Neutrophil (primary cell): ENCODE measurements at regions not wholly inside any gene's neighbourhood (a gene's known extent, or its start where the extent isn't known, plus 50 kb on each side); places are given as distances from the start of the nearest gene placed in this dataset.

Experiments
- H3K27ac ChIP-seq: fragments of 200-600 bp; sonication (generic); 2 replicates; pipeline ENCODE4 v1.5.1; 2016; ENCODE audit warnings: mild to moderate bottlenecking, moderate library complexity
- H3K27me3 ChIP-seq: fragments of 200-600 bp; sonication (generic); 2 replicates; pipeline ENCODE4 v1.6.0; 2016; ENCODE audit warnings: mild to moderate bottlenecking
- H3K36me3 ChIP-seq: fragments of 200-600 bp; sonication (generic); 2 replicates; pipeline ENCODE4 v1.5.1; 2017
- H3K4me1 ChIP-seq, 2 experiments: fragments of 200-600 bp in 1 of 2; sonication (generic) in 1 of 2; 1 replicate in 1 of 2; 2 replicates in 1 of 2; pipeline versions ENCODE4 v1.5.1 to v1.6.1; 2013 to 2016; ENCODE audit warnings: low read depth in 1 of 2, low read length in 1 of 2, mild to moderate bottlenecking in 1 of 2, moderate library complexity in 1 of 2; ENCODE audit not compliant: control insufficient read depth in 1 of 2, insufficient read depth in 1 of 2
- H3K4me3 ChIP-seq, 2 experiments: fragments of 200-600 bp in 1 of 2; sonication (generic) in 1 of 2; 1 replicate in 1 of 2; 2 replicates in 1 of 2; pipeline ENCODE4 v1.5.1; 2013 to 2016; ENCODE audit warnings: low read depth in 1 of 2, low read length in 1 of 2, mild to moderate bottlenecking in 1 of 2, moderate library complexity in 1 of 2
- H3K9me3 ChIP-seq: fragments of 200-600 bp; sonication (generic); 2 replicates; pipeline ENCODE4 v1.5.1; 2016
- CTCF ChIP-seq: fragments of 200-600 bp; sonication (generic); IDR thresholded peaks from 2 replicates; pipeline ENCODE4 v1.5.1; 2016; ENCODE audit warnings: antibody characterized with exemption

GRCh38 chr11:19648321-19648720 lies 64.3 kb upstream of the NAV2 start:
- no peaks in the 10 kb centered on the region for H3K36me3 ChIP-seq
- no peaks in the 10 kb centered on the region for H3K9me3 ChIP-seq
- H3K27me3 ChIP-seq = no peaks in the 10 kb centered on the region
- no peak overlapping the region for H3K4me3 ChIP-seq
- no peak for TF ChIP-seq CTCF
- no peak overlapping the region for H3K27ac ChIP-seq
- no peaks in the 10 kb centered on the region for H3K4me1 ChIP-seq

GRCh38 chr11:19647816-19648215 lies 64.8 kb upstream of the NAV2 start:
- no peak overlapping the region for H3K27ac ChIP-seq
- H3K9me3 ChIP-seq = no peaks in the 10 kb centered on the region
- no peak overlapping the region for H3K4me3 ChIP-seq
- H3K36me3 ChIP-seq = no peaks in the 10 kb centered on the region
- no peaks in the 10 kb centered on the region for H3K4me1 ChIP-seq
- TF ChIP-seq CTCF = no peak
- no peaks in the 10 kb centered on the region for H3K27me3 ChIP-seq

GRCh38 chr11:19646921-19647320 lies 65.7 kb upstream of the NAV2 start:
- H3K4me3 ChIP-seq = no peak overlapping the region
- H3K9me3 ChIP-seq = no peaks in the 10 kb centered on the region
- no peaks in the 10 kb centered on the region for H3K36me3 ChIP-seq
- no peaks in the 10 kb centered on the region for H3K27me3 ChIP-seq
- no peak for TF ChIP-seq CTCF
- no peaks in the 10 kb centered on the region for H3K4me1 ChIP-seq
- H3K27ac ChIP-seq = no peak overlapping the region

- Histone ChIP-seq H3K9me3 (no peaks in the 10 kb centered on the region), H3K4me3 (no peak overlapping the region), H3K27ac (no peak overlapping the region), H3K4me1 (no peaks in the 10 kb centered on the region), H3K36me3 (no peaks in the 10 kb centered on the region), H3K27me3 (no peaks in the 10 kb centered on the region)
- TF ChIP-seq CTCF = no peak
Measured at GRCh38 chr11:19646308-19646707, 66.3 kb upstream of the NAV2 start.

GRCh38 chr11:19644316-19644715 lies 68.3 kb upstream of the NAV2 start:
- Histone ChIP-seq H3K27ac (no peak overlapping the region), H3K4me3 (no peak overlapping the region), H3K9me3 (no peaks in the 10 kb centered on the region), H3K4me1 (no peaks in the 10 kb centered on the region), H3K27me3 (no peaks in the 10 kb centered on the region), H3K36me3 (no peaks in the 10 kb centered on the region)
- TF ChIP-seq CTCF = no peak
